Astrocyte (in vitro differentiated cells and primary cell): ENCODE measurements at regions not wholly inside any gene's neighbourhood (a gene's known extent, or its start where the extent isn't known, plus 50 kb on each side); places are given as distances from the start of the nearest gene placed in this dataset.

Experiments used
- DNase-seq: peaks from one replicate; pipeline ENCODE4 v3.0.0-alpha.2; 2010; ENCODE audit warnings: low read depth
- FAIRE-seq: peaks from 2 replicates; lab custom pipeline; 2011; peaks lifted over from hg19 to GRCh38; lab: Jason Lieb, UNC
- H2AFZ ChIP-seq: 2 replicates; pipeline ENCODE4 v1.6.0; 2012; ENCODE audit warnings: low read depth, low read length, inconsistent platforms
- H3K27ac ChIP-seq: 2 replicates; pipeline ENCODE4 v1.5.1; 2011; ENCODE audit warnings: low read depth, low read length, inconsistent platforms
- H3K27me3 ChIP-seq: 2 replicates; pipeline ENCODE4 v1.6.0; 2011; ENCODE audit warnings: low read length, inconsistent platforms; ENCODE audit not compliant: insufficient read depth
- H3K36me3 ChIP-seq: 2 replicates; pipeline ENCODE4 v1.5.1; 2011; ENCODE audit warnings: low read length, inconsistent platforms; ENCODE audit not compliant: insufficient read depth
- H3K4me1 ChIP-seq: 2 replicates; pipeline ENCODE4 v1.5.1; 2011; ENCODE audit warnings: low read length, inconsistent platforms; ENCODE audit not compliant: insufficient read depth
- H3K4me2 ChIP-seq: 2 replicates; pipeline ENCODE4 v1.6.0; 2012; ENCODE audit warnings: low read length, inconsistent platforms
- H3K4me3 ChIP-seq: 2 replicates; pipeline ENCODE4 v1.5.1; 2011; ENCODE audit warnings: low read depth, mild to moderate bottlenecking, low read length, inconsistent platforms; ENCODE audit not compliant: insufficient read depth
- H3K79me2 ChIP-seq: 2 replicates; pipeline ENCODE4 v1.6.0; 2012; ENCODE audit warnings: mild to moderate bottlenecking, low read length, inconsistent platforms; ENCODE audit not compliant: insufficient read depth
- H3K9ac ChIP-seq: 2 replicates; pipeline ENCODE4 v1.6.0; 2012; ENCODE audit warnings: mild to moderate bottlenecking, low read length, inconsistent platforms
- H3K9me3 ChIP-seq: 2 replicates; pipeline ENCODE4 v1.5.1; 2012; ENCODE audit warnings: low read depth, mild to moderate bottlenecking, low read length, inconsistent platforms; ENCODE audit not compliant: insufficient read depth
- H4K20me1 ChIP-seq: 2 replicates; pipeline ENCODE4 v1.6.0; 2012; ENCODE audit warnings: low read length, inconsistent platforms; ENCODE audit not compliant: insufficient read depth
- H3K27ac Mint-ChIP-seq: one replicate; pipeline ENCODE4 v1.8.0; 2021; ENCODE audit warnings: mild to moderate bottlenecking, mixed read lengths; ENCODE audit not compliant: unreplicated experiment
- H3K27me3 Mint-ChIP-seq: one replicate; pipeline ENCODE4 v1.8.0; 2021; ENCODE audit warnings: low read depth, mixed read lengths; ENCODE audit not compliant: unreplicated experiment
- H3K36me3 Mint-ChIP-seq: one replicate; pipeline ENCODE4 v1.8.0; 2021; ENCODE audit warnings: low read depth, mixed read lengths; ENCODE audit not compliant: unreplicated experiment
- H3K4me1 Mint-ChIP-seq: one replicate; pipeline ENCODE4 v1.8.0; 2021; ENCODE audit warnings: low read depth, mixed read lengths; ENCODE audit not compliant: unreplicated experiment
- H3K4me3 Mint-ChIP-seq: one replicate; pipeline ENCODE4 v1.8.0; 2021; ENCODE audit warnings: mild to moderate bottlenecking, moderate library complexity, mixed read lengths; ENCODE audit not compliant: unreplicated experiment
- H3K9me3 Mint-ChIP-seq: one replicate; pipeline ENCODE4 v1.8.0; 2021; ENCODE audit warnings: mild to moderate bottlenecking, mixed read lengths; ENCODE audit not compliant: unreplicated experiment
- EZH2 ChIP-seq: IDR thresholded peaks from 2 replicates; pipeline ENCODE4 v1.6.1; 2012; ENCODE audit warnings: mild to moderate bottlenecking, low read length, inconsistent platforms; ENCODE audit not compliant: insufficient read depth
- TF ChIP-seq, protein P1 (sequence below): IDR thresholded peaks from 2 replicates; pipeline ENCODE4 v1.5.1; 2011; ENCODE audit warnings: low read depth, mild to moderate bottlenecking, inconsistent platforms, low read length, moderate library complexity; ENCODE audit not compliant: insufficient read depth

DNA sequence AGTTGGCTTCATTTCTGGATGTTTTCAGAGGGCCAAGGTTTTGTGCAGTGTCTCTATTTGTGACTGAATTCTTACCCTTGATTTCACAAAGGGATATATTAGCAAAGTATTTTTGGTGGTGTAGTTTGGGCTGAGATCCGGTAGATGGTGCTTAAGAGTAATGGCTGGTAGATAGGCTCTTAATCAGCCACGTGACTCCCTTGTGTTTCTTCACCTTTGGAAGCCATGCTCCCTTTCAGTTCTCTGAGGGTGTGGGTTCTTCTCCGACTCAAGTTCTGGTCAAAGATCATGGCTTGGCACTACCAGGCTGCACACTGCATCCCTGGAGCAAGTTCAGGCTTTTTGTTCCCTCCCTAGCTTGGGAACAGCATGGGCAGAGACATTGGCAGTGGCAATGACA is 887.3 kb downstream of the CDH8 start:
- no peaks in the 10 kb centered on the region for H3K27me3 Mint-ChIP-seq
- no peaks in the 10 kb centered on the region for H3K36me3 Mint-ChIP-seq
- Histone ChIP-seq H3K9me3 (no peaks in the 10 kb centered on the region), H4K20me1 (no peaks in the 10 kb centered on the region), H3K27me3 (no peaks in the 10 kb centered on the region), H3K36me3 (no peaks in the 10 kb centered on the region), H3K79me2 (no peaks in the 10 kb centered on the region), H3K4me1 (no peaks in the 10 kb centered on the region), H3K4me3 (no peak overlapping the region), H3K9ac (no peak overlapping the region), H3K4me2 (no peak overlapping the region), H3K27ac (no peak overlapping the region), H2AFZ (no peak overlapping the region)
- H3K4me3 Mint-ChIP-seq, result no peak overlapping the region
- no peak for TF ChIP-seq EZH2
- TF ChIP-seq, protein P1, sequence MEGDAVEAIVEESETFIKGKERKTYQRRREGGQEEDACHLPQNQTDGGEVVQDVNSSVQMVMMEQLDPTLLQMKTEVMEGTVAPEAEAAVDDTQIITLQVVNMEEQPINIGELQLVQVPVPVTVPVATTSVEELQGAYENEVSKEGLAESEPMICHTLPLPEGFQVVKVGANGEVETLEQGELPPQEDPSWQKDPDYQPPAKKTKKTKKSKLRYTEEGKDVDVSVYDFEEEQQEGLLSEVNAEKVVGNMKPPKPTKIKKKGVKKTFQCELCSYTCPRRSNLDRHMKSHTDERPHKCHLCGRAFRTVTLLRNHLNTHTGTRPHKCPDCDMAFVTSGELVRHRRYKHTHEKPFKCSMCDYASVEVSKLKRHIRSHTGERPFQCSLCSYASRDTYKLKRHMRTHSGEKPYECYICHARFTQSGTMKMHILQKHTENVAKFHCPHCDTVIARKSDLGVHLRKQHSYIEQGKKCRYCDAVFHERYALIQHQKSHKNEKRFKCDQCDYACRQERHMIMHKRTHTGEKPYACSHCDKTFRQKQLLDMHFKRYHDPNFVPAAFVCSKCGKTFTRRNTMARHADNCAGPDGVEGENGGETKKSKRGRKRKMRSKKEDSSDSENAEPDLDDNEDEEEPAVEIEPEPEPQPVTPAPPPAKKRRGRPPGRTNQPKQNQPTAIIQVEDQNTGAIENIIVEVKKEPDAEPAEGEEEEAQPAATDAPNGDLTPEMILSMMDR, result no peak
- no peak for DNase-seq
- H3K27ac Mint-ChIP-seq, result no peak overlapping the region
- H3K4me1 Mint-ChIP-seq, result no peaks in the 10 kb centered on the region
- no peaks in the 10 kb centered on the region for H3K9me3 Mint-ChIP-seq
- no peak for FAIRE-seq

GRCh38 chr16:61146429-61146828 is 889.8 kb downstream of the CDH8 start:
- Mint-ChIP-seq H3K36me3 (no peaks in the 10 kb centered on the region), H3K4me3 (no peak overlapping the region), H3K27ac (no peak overlapping the region), H3K9me3 (no peaks in the 10 kb centered on the region), H3K27me3 (no peaks in the 10 kb centered on the region), H3K4me1 (no peaks in the 10 kb centered on the region)
- no peak overlapping the region for H3K4me2 ChIP-seq
- H4K20me1 ChIP-seq, result no peaks in the 10 kb centered on the region
- H3K27me3 ChIP-seq, result no peaks in the 10 kb centered on the region
- no peak for FAIRE-seq
- no peaks in the 10 kb centered on the region for H3K9me3 ChIP-seq
- no peak overlapping the region for H3K9ac ChIP-seq
- no peak for DNase-seq
- no peak for TF ChIP-seq EZH2
- TF ChIP-seq, protein P1, result no peak
- no peak overlapping the region for H3K4me3 ChIP-seq
- no peaks in the 10 kb centered on the region for H3K79me2 ChIP-seq
- H3K27ac ChIP-seq, result no peak overlapping the region
- no peaks in the 10 kb centered on the region for H3K36me3 ChIP-seq
- no peaks in the 10 kb centered on the region for H3K4me1 ChIP-seq
- no peak overlapping the region for H2AFZ ChIP-seq

GRCh38 chr16:61131447-61131846 is 904.8 kb downstream of the CDH8 start:
- Mint-ChIP-seq H3K27me3 (no peaks in the 10 kb centered on the region), H3K27ac (no peak overlapping the region), H3K9me3 (no peaks in the 10 kb centered on the region), H3K36me3 (no peaks in the 10 kb centered on the region), H3K4me1 (no peaks in the 10 kb centered on the region), H3K4me3 (no peak overlapping the region)
- Histone ChIP-seq H3K4me2 (no peak overlapping the region), H2AFZ (no peak overlapping the region), H3K4me1 (no peaks in the 10 kb centered on the region), H3K4me3 (no peak overlapping the region), H3K27ac (no peak overlapping the region), H3K27me3 (no peaks in the 10 kb centered on the region), H3K36me3 (no peaks in the 10 kb centered on the region), H3K9me3 (no peaks in the 10 kb centered on the region), H3K79me2 (no peaks in the 10 kb centered on the region), H4K20me1 (no peaks in the 10 kb centered on the region), H3K9ac (no peak overlapping the region)
- TF ChIP-seq EZH2, result no peak
- TF ChIP-seq, protein P1, result no peak
- DNase-seq, result no peak
- FAIRE-seq, result no peak
